ENCODE measurements at regions not wholly inside any gene's neighbourhood (a gene's known extent, or its start where the extent isn't known, plus 50 kb on each side); places are given as distances from the start of the nearest gene placed in this dataset.
"Not testable (repeated sequence)": the region's sequence is repeated elsewhere in the genome, so short reads cannot be mapped to it uniquely, and the experiment has no call there.

DNA sequence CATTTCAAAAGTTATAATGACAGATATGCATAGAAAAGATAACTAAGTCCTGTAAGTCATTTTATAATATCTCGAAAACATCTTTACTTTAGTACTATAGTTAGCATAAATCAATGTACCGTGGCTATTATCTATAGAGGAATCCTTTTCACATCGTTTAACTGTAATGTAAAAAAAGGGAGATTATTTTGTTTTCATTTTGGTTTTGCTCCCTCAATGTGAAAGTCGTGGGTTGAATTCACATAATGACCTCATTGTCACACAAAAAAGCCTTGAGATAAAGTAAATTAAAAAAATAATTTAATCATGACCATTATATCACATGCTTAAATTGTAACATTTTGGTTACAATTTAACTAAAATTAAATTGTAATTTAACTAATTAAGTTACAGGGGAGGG, 560.5 kb upstream of the POT1 start:
- no peak for ATAC-seq

DNA sequence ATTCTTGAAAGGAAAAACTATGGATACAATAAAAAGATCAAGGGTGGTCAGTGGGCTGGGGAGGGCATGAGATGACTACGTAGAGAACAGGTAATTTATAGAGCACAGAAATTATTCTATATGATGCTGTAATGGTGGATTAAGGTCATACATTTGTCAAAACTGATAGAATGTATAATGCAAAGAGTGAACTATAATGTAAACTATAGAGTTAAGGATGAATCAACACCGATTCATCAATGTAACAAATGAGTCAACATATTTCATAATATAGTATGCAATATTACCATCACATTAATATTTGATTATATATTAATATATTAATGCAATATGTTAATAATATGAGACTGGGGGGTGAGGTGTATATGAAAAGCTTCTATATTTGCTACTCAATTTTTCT, 555.6 kb upstream of the POT1 start:
- no peak for ATAC-seq

More for the DNA sequence above, 560.5 kb upstream of the POT1 start:
- no peak for DNase-seq (ENCODE audit: low spot score)

DNA sequence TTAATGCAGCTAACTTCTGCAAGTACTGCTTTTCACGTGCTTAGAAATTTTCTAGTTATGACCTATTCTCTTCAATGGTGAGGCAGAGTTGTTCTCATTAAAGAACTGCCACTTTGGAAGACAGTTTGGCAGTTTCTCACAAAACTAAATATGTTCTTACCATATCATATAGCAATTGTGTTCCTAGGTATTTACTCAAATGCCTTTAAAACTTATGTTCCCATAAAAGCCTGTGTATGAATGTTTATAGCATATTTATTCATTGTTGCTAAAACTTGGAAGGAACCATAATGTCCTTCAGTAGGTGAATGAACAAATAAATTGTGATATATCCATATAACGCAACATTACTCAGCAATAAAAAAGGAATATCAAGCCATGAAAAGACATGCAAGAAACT, 555.1 kb upstream of the POT1 start:
- DNase-seq (ENCODE audit: low spot score), result no peak
- ATAC-seq, result no peak

More for the DNA sequence above, 555.6 kb upstream of the POT1 start:
- DNase-seq (ENCODE audit: low spot score), result no peak

DNA sequence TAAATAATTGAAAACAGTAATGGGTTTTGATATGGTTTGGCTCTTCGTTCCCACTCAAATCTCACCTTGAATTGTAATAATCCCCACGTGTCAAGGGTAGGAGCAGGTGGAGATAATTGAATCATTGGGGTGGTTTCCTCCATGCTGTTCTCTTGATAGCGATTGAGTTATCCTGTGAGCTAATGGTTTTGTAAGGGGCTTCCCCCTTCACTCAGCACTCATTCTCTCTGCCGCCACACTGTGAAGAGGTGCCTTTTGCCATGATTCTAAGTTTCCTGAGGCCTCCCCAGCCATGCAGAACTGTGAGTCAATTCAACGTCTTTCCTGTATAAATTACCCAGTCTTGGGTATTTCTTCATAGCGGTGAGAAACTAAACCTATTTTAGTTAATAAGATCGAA, 551.7 kb upstream of the POT1 start:
- DNase-seq (ENCODE audit: low spot score), result no peak
- no peak for ATAC-seq

DNA sequence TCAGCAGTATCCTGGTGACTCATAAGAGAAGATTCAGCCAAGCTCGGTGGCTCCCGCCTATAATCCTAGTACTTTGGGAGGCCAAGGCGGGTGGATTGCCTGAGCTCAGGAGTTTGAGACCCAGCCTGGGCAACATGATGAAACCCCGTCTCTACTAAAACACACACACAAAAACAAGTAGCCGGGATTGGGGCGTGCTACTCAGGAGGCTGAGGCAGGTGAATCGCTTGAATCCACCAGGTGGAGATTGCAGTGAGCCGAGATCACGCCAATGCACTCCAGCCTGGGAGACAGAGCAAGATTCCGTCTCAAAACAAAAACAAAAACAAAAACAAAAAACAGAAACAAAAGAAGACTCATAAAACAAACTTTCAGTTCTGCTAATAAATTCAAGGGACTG, 551.1 kb upstream of the POT1 start:
- DNase-seq (ENCODE audit: low spot score) (no peak), ATAC-seq (no peak)

DNA sequence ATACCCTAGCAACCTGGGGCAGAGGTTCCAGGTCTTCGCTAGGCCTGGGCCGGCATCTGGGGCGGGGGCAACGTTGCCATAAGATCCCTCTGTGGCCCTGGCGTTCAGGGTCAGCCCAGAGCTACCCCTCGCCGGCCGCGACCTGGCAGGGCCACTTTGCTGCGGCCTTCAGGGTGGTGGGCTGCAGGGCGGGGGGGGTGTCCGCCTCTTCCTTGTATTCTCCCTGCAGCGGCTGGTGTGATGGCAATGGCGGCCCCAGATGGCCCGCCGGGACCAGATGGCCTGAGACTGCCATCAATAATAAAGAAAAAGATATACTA, 539.2 kb upstream of the POT1 start:
- DNase-seq (ENCODE audit: low spot score) (no peak), ATAC-seq (no peak)

DNA sequence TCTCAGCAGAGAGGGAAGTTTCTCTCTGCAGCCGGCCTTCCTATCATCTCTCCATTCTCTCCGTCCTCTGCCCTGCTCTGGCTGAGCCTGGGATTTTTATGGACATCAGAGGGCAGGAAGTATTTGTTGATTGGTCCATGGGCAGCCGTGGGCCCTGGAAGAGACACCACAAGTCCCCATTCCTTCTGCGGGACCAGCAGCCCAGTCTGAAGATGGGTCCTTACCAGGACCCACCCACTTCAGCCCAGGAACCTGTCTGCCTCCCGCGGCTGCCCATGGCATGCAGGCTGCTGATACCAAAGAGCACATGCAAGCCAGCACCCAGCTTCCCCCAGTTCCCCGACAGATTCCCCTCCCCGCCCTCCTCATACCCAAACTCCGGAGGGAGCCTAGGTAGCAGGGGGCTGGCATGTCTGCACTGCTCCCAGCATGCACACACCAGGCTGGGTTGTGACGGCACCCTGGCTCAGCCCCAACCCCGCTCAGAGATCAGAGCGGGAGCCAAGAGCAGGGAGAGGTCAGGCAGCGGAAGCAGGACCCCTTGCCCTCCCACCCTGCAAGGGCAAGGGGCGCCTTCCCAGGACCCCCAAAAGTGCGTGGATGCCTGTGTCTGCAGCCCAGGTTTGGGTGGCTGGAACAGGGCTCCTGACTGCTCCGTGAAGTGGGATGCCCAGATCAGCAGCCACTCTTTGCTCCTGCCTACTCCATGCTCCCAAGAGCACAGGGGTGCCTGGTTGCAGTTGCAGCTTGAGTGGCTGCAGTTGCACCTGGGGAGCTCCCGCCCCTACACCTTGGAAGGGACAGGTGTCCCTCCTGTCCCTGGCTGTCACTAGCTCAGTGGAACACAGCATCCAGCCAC, 538.6 kb upstream of the POT1 start:
- ATAC-seq, result no peak
- DNase-seq (ENCODE audit: low spot score), result no peak

DNA sequence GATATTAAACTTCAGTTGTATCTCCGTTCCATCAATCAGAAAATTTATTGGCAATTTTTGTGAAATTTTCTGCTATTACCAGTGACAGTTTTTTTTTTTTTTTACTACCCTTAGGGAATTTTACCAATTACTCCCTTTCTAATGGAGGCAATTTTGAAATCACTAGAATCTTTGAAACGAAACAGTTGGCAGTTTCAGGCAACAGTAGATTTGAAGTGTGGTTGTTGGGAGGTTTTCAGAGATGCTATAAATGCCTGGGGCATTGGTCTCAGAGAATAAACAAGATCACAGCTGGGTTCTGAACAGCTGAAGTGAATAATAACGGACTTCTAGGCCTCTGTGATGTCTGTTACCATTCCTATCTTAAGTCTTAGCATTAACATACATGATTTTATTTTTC, 535.9 kb upstream of the POT1 start:
- DNase-seq (ENCODE audit: low spot score), result no peak
- ATAC-seq, result no peak

DNA sequence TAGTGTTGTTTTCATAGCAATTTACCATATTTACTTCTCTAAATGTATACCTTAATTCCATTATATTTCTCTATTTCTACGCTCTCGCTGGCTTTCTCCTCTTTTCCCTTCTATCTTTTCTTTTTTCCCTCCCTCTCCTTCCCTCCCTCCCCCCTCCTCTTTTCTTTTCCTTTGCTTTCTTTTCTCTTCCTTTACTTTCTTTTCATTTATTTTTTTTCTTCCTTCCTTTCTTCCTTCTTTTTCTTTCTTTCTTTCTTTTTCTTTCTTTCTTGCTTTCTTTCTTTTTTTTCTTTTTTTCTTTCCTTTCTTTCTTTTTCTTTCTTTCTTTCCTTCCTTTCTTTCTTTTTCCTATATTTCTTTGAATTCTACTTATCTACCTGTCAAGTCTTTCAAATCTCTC, 533.0 kb upstream of the POT1 start:
- ATAC-seq (no peak), DNase-seq (ENCODE audit: low spot score) (no peak)

DNA sequence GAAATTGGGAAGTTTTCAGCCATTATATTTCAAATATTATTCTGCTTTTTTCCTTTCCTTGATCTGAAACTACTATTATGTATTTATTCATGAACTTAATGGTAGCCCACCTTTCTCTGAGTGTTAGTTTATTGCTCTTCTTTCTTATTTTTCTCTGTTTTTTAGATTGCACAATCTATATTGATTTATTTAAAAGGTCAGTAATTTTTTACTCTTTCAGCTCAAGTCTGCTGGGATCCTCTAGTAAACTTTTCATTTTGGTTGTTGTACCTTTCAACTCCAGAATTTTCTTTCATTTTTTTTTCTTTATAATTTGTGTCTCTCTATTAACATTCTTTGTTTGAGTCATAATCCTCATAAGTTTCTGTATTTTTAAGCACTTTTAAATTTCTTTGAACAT, 529.4 kb upstream of the POT1 start:
- no peak for ATAC-seq
- DNase-seq (ENCODE audit: low spot score), result no peak

DNA sequence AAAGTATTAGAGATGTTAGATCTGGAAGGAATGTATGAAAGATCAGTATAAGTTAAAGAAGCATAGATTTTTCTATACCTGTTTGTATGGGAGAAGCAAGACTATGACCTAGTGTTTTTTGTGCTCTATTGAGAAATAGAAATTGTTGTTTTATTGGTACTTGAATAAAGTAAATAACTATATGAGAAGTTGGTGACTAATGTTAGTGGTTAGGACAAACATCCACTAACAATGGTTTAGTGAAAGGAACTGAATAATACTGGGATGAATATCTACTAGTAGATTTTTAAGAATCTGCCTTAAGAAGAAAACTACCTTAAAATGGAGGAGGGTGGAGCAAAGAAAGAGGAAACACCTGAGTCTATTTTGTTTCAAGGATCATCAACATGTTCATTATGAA, 521.1 kb upstream of the POT1 start:
- ATAC-seq, result no peak
- DNase-seq (ENCODE audit: low spot score), result no peak

DNA sequence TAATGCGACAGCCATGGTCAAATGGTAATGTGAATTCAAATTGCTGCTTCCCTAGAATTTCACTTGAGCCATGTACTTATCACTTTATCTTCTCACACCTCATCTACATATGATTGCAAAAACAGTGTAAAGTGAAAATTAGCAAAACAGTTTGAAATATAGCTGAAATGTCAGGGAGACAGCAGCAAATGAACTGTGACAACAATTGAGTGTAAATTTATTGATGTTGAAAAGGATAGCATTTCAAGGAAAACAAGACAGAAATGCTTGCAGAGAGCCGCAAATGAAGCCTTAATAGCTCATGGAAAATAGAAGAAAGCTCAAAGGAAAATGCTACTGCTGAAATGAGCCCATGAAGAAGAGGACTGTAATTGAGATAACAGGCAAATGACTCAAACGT, 516.2 kb upstream of the POT1 start:
- DNase-seq (ENCODE audit: low spot score) (no peak), ATAC-seq (no peak)

DNA sequence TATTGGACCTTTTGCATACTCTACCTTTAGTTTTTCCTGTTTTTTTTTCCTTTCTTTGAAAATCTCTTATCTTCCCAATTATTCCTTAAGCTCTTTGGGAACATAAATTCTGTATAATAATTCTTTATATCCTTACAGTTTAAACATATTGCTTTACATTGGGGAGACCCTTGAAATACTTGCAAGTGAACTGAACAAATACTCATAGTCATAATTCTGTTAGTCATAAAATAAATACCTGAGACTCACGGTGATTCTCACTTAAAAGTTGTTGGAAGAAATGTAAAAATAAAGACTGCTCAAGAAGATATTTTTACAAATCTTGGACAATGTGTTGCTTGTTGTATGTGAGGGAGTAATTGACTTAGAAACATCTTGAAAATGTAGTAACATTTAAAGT, 515.2 kb upstream of the POT1 start:
- ATAC-seq (no peak), DNase-seq (ENCODE audit: low spot score) (no peak)

DNA sequence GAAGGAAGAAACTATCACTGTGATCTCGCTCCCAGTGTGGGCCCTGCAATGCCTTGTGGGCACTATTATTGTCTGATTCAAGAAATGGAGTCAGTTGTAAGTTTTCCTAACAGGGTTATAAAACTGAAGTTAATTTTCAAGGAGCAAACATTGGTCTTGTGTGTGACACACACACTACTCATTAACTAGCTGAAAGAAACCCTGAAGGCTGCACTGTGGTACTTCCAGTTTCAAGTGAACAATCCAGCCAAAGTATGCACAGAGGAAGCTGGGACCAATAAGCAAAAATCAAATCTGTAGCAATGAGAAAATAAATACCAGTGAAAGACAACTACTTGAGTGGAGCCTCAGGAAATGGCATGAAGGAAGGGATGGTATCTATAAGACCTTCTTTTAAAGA, 506.6 kb upstream of the POT1 start:
- DNase-seq (ENCODE audit: low spot score) (no peak), ATAC-seq (no peak)

DNA sequence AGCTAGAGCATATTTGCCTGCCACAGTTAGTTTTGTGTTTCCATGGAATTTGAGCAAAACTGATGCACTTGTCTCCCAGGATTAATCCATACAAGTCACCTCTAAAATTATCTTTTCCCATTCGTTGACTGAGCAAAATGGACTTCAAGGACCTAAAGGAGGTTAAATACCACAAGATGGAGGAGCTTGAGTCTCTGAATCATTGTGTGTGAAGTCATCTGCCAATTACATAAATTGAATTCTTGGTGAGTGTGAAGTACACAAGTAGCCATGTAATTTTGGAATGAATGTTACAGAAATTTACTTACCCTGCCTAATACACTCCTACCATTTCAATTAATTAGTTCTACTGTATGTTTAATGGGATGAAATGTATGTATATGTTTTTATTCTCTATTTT, 501.7 kb upstream of the POT1 start:
- DNase-seq (ENCODE audit: low spot score), result no peak
- ATAC-seq, result no peak

DNA sequence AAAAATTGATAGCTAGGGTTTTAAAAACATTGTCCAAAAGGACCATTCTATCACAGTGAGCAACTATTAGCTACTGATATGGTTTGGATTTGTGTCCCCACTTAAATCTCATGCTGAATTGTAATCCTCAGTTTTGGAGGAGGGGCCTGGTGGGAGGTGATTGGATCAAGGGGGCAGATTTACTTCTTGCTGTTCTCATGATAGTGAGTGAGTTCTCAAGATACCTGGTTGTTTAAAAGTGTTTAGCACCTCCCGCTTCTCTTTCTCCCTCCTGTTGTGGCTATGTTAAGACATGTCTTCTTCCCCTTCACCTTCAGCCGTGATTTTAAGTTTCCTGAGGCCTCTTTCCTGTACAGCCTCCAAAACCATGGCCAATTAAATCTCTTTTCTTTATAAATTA, 500.4 kb upstream of the POT1 start:
- ATAC-seq, result no peak
- DNase-seq (ENCODE audit: low spot score), result no peak

DNA sequence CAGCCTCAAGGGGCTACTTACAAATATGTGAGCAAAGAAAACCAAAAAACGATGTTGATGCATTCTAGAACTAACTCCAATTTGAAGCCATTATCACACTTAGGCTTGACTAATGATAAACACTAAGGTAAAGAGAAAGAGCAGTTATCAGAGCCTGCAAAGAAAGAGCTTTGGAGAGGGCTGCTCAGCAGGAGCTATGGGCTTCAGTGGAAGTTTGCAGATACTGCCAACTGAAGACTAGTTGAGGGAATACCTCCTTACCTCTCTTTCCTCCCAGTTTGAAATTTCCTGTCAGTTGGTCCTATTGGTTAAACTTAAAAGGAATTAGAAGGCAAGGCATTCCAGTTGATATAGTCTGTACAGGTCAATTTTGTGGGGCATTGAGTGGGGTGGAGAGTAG, 498.1 kb upstream of the POT1 start:
- ATAC-seq (no peak), DNase-seq (ENCODE audit: low spot score) (no peak)

DNA sequence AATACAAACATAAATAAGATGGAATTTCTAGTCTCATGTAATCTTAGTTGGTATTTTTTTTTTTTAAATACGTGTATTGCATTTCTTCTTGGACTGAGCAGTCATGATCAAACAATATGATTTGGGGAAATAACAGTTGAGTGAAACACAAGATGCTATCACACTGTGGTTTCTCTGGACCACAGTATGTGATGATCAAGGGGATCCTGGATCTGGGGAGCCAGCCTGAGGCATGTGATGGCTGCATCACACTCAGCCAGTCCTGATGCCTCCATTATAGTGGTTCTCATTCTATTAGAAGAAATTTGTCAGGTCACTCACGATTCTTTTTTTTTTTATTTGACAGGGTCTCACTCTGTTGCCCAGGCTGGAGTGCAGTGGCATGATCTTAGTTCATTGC, 495.9 kb upstream of the POT1 start:
- no peak for DNase-seq (ENCODE audit: low spot score)
- ATAC-seq, result no peak

DNA sequence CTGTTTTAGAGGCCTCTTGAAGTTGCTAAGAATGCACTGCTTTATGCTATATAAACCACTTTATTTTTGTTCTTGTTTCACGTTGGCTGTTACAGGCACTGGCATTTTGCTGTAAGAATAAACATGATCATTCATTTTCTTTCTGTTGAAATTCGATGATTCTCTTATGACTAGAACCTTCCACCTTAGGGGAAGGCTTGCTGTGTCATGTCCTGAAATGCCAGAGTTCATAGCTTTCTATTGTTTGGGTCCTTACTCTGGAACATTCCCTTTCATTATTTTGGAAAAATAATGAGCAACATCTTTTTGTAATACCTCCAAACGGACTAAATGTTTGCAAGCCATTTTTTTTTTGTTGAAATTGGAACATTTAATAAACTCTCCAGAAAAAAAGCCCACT, 495.1 kb upstream of the POT1 start:
- ATAC-seq (no peak), DNase-seq (ENCODE audit: low spot score) (no peak)

DNA sequence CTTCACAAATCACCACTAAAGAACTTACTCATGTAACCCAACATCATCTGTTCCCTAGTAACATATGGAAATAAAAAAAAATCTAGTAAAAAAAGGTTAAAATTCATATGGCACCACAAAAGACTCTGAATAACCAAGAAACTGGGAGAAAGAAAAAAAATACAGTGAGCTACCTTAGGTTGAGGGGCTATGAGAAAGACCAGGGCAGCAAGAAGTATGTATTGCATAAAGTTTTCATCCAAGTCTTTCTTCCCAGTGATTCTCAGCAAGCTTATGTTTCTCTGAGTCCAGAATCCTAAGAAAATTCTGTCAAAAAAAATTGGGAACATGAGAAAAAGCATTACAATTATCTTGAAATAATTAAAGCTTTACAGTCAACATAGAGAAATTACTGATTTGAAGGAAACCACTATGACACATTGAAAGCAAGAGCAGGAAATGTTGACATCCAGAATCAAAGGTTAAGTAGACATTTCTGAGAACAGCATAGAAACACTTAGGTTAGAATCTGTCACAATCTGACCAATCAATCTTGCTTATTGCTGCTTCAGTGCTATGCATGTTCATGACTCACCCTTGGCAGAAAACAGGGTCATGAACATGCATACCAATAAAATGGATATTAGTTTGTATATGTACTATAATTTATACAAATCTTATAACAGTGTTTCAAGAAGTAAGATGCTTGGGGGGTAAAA, 494.0 kb upstream of the POT1 start:
- DNase-seq (ENCODE audit: low spot score) (no peak), ATAC-seq (no peak)

DNA sequence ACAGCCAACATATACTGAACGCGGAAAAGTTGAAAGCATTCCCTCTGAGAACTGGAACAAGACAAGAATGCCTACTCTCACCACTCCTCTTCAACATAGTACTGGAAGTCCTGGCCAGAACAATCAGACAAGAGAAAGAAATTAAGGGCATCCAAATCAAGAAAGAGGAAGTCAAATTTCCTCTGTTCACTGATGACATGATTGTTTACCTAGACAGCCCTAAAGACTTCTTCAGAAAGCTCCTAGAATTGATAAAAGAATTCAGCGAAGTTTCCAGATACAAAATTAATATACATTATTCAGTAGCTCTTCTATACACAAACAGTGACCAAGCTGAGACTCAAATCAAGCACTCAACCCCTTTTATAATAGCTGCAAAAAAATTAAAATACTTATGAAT, 491.8 kb upstream of the POT1 start:
- ATAC-seq; DNase-seq (ENCODE audit: low spot score): not testable (repeated sequence)

DNA sequence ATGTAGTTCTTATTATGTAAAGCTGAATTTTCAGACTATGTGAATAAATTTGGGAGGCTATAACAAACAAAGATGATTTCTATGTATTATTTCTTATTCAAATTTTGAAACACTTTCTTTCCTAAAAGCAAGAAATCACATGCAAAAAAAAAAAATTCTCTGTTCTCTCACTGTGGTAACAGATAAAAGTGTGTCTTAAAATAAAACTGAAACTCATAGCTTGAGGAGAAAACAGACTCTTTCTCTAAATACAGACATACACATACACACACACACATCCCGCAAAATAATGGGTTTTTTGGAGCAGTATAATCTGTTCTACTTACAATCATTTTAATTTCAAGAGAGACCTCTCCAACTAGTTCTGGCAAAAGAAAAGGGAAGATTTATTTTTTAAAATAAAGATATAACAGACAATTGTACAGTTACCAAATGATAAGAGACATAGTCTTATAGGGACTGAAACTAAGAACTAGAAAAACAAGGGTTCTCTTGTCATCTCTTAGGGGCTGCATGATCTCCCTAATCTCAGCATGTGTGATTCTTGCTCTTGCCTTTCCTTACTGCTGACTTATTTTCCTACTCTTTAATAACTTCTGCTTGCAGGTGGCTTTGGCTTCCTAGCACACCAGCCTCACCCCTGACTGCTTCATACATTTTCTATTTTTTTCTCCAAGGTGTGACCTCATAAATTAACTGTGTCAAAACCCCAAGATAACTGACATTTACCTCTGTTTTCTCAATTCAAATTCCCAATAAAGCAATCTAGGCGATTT, 483.5 kb upstream of the POT1 start:
- ATAC-seq (no peak), DNase-seq (ENCODE audit: low spot score) (no peak)

Data from left lobe of liver (tissue), 2 donors.